NB4 (cell line): ENCODE measurements at regions not wholly inside any gene's neighbourhood (a gene's known extent, or its start where the extent isn't known, plus 50 kb on each side); places are given as distances from the start of the nearest gene placed in this dataset.

ENCODE experiments used
- CTCF ChIP-seq: IDR thresholded peaks from one replicate; pipeline ENCODE4 v1.5.1; 2012; ENCODE audit warnings: low read depth, low read length
- POLR2A ChIP-seq: IDR thresholded peaks from 2 replicates; pipeline ENCODE4 v1.6.1; 2011; ENCODE audit warnings: mild to moderate bottlenecking; ENCODE audit not compliant: insufficient read length; ENCODE audit errors: extremely low read depth

- TF ChIP-seq CTCF = no peak
- no peak for TF ChIP-seq POLR2A
Observed at GRCh38 chr15:58342508-58342907, 89.3 kb upstream of the LIPC start.
